Spleen (tissue), 7 donors: ENCODE measurements at regions not wholly inside any gene's neighbourhood (a gene's known extent, or its start where the extent isn't known, plus 50 kb on each side); places are given as distances from the start of the nearest gene placed in this dataset.

ENCODE experiments used
- CTCF ChIP-seq, 11 experiments: fragments of 200-600 bp in 7 of 11; fragments of 450-650 bp in 4 of 11; sonication (generic) in 4 of 11; IDR thresholded peaks in 8 of 11; conservative IDR thresholded peaks in 3 of 11; 1 replicate in 7 of 11; 2 replicates in 4 of 11; pipeline versions ENCODE4 v1.4.0 to v1.8.0; 2016 to 2021; ENCODE audit warnings: antibody characterized with exemption in 11 of 11, inconsistent platforms in 4 of 11, mild to moderate bottlenecking in 1 of 11
- POLR2A ChIP-seq, 3 donors: fragments of 450-650 bp; IDR thresholded peaks; one replicate each; pipeline ENCODE4 v1.5.1; 2017; ENCODE audit warnings: antibody characterized with exemption in 3 of 3, mild to moderate bottlenecking in 1 of 3
- POLR2AphosphoS5 ChIP-seq, 3 donors: sonication (generic); formaldehyde crosslinking; IDR thresholded peaks; one replicate each; pipeline ENCODE4 v1.5.1; 2017; ENCODE audit warnings: antibody characterized with exemption in 3 of 3
- donor health status: DM: no; HTN: no; CAD: no; lungs with moderate emphysema.
- donor health status: DM: no; HTN: no; CAD: no.
- donor health status: DM: no; HTN: no; CAD: no.

DNA sequence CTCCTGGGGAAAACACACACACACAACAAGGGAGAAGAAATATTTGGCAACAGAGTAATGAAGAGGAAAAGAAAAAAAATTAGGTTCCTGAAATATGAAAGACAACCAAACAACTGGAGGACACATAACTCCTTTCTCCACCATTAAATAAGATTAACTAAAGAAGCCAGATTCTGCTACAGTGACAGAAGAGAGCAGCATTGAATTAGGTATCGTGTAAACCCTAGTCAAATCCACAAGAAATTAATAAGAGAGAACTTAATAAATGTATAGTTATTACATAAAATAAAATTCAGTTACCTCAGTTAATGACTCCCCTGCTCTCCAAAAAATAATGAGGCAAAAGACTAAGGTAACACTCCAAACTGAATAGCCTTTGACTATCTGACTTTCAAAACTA lies 306.7 kb downstream of the CRPPA start:
- TF ChIP-seq POLR2A (IDR thresholded peaks at IDR 0.05) = no peak
- TF ChIP-seq CTCF (IDR thresholded peaks at IDR 0.05 in 8 of 11, conservative IDR thresholded peaks at IDR 0.05 in 3 of 11) = no peak
- no peak for TF ChIP-seq POLR2AphosphoS5 (IDR thresholded peaks at IDR 0.05)
